ENCODE measurements at regions not wholly inside any gene's neighbourhood (a gene's known extent, or its start where the extent isn't known, plus 50 kb on each side); places are given as distances from the start of the nearest gene placed in this dataset.

DNA sequence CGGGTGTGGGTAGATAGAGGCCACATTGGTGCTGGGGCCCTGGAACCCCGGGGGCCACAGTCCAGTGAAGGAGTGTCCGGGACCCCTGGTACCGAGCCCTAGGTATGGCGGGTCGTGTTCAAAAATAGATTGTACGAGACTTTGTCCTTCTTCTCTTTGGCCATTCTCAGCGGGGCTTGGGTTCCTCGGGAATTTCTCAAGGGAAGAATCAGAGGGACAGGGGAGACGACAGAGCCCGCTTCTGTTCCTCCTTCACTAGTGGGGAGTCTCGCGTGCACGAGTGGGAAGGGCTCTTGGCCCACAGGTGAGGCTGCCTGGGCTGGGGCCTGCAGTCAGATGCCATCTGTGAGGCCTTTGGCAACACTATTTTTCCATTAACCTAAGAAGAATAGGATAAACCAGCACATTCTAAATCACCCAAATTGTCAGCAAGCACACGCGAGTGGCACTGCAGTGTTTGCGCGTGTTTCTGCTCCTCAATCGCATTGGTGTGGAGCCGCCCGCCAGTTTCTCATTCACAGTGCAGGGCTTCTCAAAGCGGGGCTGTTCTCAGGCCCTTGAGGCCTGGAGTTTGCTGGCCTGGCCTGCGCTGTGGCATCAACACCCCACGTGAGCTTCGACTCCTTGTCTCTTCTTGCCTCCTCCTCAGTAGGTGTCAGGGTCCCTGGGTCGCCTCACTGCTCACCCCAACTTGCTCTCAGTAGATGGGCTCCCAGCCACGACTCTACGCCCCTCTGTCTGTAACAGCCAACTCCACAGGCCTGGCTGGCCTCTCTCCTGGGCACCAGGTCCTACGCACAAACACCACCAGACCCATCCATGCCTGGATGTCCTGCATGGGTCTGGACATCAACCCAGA lies 187.6 kb upstream of the SHH start:
- TF ChIP-seq CTCF (IDR thresholded peaks at IDR 0.05; ENCODE audit: extremely low read depth in 1 of 2, insufficient read depth in 1 of 2, low read depth in 1 of 2, low read length in 2 of 2) (no peak), GATA2 (IDR thresholded peaks at IDR 0.05; ENCODE audit: insufficient read depth, insufficient read length, low read depth, low read length) (no peak), POLR2A (IDR thresholded peaks at IDR 0.05; ENCODE audit: low read depth, low read length) (no peak), EZH2 (IDR thresholded peaks at IDR 0.05; ENCODE audit: borderline replicate concordance, low read depth, low read length, severe bottlenecking) (no peak), POLR2AphosphoS5 (IDR thresholded peaks at IDR 0.05; ENCODE audit: insufficient read depth, low read depth, low read length) (no peak), JUN (IDR thresholded peaks at IDR 0.05; ENCODE audit: borderline replicate concordance, insufficient read depth, insufficient read length, low read depth) (no peak), FOS (IDR thresholded peaks at IDR 0.05; ENCODE audit: borderline replicate concordance, insufficient read depth, low read length) (no peak)
